DOHH2 (cell line): ENCODE measurements at regions not wholly inside any gene's neighbourhood (a gene's known extent, or its start where the extent isn't known, plus 50 kb on each side); places are given as distances from the start of the nearest gene placed in this dataset.

Experiments
- EZH2phosphoT487 ChIP-seq: fragments of 200-600 bp; sonication (generic); IDR thresholded peaks from 2 replicates; pipeline ENCODE4 v1.6.1; 2017; ENCODE audit warnings: borderline replicate concordance, mild to moderate bottlenecking, antibody characterized with exemption, low read length, moderate library complexity, mixed read lengths
- TF ChIP-seq, protein P1 (sequence below): fragments of 200-600 bp; sonication (generic); IDR thresholded peaks from one replicate; pipeline ENCODE4 v1.5.1; 2014; ENCODE audit warnings: antibody characterized with exemption, mild to moderate bottlenecking, low read depth, low read length; ENCODE audit not compliant: poor library complexity, severe bottlenecking

DNA sequence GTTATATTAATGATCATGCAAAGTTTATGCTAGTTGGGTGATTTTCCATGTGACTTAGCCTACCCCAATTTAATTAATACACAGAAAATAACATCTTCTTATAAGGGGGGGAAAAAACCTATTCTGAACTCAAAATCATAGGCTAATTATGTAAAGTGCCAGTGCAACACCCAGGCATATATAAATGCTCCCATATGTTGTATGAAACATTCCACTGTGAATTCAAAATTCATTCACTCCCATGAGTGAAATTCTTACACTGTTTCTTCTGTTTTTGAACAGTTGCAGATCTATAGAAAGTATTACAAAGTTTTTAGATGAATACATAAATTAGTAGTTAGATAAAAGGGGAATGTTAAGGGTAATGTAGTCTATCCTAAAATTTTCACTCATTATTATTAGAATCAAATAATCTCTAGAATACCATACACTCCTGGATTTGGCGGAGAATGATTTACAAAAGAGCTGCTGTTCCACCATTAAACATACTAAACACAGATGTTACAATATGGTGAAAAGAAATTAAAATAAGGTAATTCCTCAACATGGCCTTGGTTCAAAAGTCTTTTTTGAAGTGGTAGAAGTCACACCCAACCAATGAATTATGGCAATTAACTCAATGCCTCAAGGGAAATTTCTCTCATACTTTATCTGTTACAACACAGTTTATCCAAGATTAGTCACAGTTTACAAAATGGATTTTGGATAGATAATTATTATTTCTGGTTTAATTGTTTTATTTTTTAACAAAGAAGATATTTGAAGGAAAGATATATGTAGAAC lies 454.1 kb upstream of the FLRT2 start:
- no peak for TF ChIP-seq EZH2phosphoT487
- TF ChIP-seq, protein P1, sequence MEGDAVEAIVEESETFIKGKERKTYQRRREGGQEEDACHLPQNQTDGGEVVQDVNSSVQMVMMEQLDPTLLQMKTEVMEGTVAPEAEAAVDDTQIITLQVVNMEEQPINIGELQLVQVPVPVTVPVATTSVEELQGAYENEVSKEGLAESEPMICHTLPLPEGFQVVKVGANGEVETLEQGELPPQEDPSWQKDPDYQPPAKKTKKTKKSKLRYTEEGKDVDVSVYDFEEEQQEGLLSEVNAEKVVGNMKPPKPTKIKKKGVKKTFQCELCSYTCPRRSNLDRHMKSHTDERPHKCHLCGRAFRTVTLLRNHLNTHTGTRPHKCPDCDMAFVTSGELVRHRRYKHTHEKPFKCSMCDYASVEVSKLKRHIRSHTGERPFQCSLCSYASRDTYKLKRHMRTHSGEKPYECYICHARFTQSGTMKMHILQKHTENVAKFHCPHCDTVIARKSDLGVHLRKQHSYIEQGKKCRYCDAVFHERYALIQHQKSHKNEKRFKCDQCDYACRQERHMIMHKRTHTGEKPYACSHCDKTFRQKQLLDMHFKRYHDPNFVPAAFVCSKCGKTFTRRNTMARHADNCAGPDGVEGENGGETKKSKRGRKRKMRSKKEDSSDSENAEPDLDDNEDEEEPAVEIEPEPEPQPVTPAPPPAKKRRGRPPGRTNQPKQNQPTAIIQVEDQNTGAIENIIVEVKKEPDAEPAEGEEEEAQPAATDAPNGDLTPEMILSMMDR, result no peak
